Tibial nerve (tissue), 3 donors: ENCODE measurements at regions not wholly inside any gene's neighbourhood (a gene's known extent, or its start where the extent isn't known, plus 50 kb on each side); places are given as distances from the start of the nearest gene placed in this dataset.

Experiments
- POLR2A ChIP-seq, 2 donors: fragments of 450-650 bp; IDR thresholded peaks; one replicate each; pipeline ENCODE4 v1.6.1; 2017; ENCODE audit warnings: antibody characterized with exemption in 2 of 2, mild to moderate bottlenecking in 2 of 2, moderate library complexity in 2 of 2
- TF ChIP-seq, protein P1 (sequence below), 5 experiments: fragments of 200-600 bp in 3 of 5; fragments of 450-650 bp in 2 of 5; sonication (generic) in 3 of 5; IDR thresholded peaks; one replicate each; pipeline ENCODE4 v1.5.1; 2016 to 2019; ENCODE audit warnings: antibody characterized with exemption in 5 of 5, mild to moderate bottlenecking in 3 of 5, moderate library complexity in 2 of 5

DNA sequence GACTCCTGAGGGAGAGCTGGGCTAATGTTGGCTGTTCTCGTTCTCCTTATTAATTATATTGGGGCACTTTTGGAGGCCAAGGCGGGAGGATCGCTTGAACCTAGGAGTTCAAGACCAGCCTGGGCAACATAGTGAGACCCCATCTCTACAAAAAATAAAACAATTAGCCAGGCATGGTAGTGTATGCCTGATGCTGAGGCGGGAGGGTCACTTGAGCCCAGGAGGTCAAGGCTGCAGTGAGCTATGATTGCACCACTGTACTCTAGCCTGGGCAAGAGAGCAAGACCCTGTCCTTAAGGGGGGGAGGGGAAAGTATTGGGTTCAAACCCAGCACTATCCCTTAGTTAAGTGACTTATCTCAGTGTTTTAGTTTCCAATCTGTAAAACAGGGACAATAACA lies 70.0 kb upstream of the NBPF3 start:
- TF ChIP-seq, protein P1, sequence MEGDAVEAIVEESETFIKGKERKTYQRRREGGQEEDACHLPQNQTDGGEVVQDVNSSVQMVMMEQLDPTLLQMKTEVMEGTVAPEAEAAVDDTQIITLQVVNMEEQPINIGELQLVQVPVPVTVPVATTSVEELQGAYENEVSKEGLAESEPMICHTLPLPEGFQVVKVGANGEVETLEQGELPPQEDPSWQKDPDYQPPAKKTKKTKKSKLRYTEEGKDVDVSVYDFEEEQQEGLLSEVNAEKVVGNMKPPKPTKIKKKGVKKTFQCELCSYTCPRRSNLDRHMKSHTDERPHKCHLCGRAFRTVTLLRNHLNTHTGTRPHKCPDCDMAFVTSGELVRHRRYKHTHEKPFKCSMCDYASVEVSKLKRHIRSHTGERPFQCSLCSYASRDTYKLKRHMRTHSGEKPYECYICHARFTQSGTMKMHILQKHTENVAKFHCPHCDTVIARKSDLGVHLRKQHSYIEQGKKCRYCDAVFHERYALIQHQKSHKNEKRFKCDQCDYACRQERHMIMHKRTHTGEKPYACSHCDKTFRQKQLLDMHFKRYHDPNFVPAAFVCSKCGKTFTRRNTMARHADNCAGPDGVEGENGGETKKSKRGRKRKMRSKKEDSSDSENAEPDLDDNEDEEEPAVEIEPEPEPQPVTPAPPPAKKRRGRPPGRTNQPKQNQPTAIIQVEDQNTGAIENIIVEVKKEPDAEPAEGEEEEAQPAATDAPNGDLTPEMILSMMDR (IDR thresholded peaks at IDR 0.05), result no peak
- no peak for TF ChIP-seq POLR2A (IDR thresholded peaks at IDR 0.05)
